IPS DF 4.7 (cell line): ENCODE measurements at regions not wholly inside any gene's neighbourhood (a gene's known extent, or its start where the extent isn't known, plus 50 kb on each side); places are given as distances from the start of the nearest gene placed in this dataset.
"Not testable (repeated sequence)": the region's sequence is repeated elsewhere in the genome, so short reads cannot be mapped to it uniquely, and the experiment has no call there.

ENCODE experiments used
- DNase-seq: peaks from one replicate; pipeline ENCODE4 v3.0.0-alpha.2; 2013; ENCODE audit warnings: low spot score; ENCODE audit errors: extremely low read depth

- not testable (repeated sequence) for DNase-seq
Measured at GRCh38 chr15:84409357-84409756, 173.8 kb downstream of the GOLGA6L4 start.

DNA sequence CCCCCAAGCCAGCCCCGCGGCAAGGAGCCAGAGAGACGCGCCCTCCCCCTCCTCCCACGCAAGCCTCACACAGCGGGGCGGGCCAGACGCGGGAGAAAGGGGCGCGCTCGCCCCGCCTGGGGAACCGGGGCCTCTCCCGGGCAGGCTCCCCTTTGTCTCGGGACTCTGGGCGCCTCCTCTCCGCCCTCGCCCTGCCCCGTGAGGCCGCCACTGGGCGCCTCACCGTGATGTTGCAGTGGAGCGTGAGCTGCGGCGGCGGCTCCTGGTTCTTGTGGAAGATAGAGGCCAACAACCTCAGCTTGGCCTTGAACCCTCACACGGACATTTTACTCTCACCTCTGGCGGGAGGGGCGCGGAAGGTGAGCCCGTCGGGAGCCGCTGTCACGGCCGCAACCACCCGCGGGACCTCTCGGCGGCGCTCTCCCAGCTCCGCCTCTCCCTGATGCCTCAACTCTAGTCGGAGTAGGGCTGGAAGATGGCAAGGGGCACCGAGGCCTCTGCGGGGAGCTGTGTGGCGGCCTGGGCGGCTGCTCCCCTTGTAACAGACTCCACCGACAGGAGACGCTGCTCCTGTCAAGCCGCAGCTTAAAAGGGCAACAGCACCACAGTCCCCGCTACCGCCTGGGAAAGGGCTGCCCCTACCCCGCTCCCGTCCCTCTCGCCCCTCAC is 179.2 kb upstream of the ZSCAN2 start:
- DNase-seq: not testable (repeated sequence)

GRCh38 chr15:84425327-84425726 is 175.5 kb upstream of the ZSCAN2 start:
- not testable (repeated sequence) for DNase-seq

GRCh38 chr15:84473305-84473877 is 127.4 kb upstream of the ZSCAN2 start:
- not testable (repeated sequence) for DNase-seq

- DNase-seq: not testable (repeated sequence)
Measured at GRCh38 chr15:84476364-84477033, 124.3 kb upstream of the ZSCAN2 start.

GRCh38 chr15:84477550-84477949 is 123.3 kb upstream of the ZSCAN2 start:
- not testable (repeated sequence) for DNase-seq

DNA sequence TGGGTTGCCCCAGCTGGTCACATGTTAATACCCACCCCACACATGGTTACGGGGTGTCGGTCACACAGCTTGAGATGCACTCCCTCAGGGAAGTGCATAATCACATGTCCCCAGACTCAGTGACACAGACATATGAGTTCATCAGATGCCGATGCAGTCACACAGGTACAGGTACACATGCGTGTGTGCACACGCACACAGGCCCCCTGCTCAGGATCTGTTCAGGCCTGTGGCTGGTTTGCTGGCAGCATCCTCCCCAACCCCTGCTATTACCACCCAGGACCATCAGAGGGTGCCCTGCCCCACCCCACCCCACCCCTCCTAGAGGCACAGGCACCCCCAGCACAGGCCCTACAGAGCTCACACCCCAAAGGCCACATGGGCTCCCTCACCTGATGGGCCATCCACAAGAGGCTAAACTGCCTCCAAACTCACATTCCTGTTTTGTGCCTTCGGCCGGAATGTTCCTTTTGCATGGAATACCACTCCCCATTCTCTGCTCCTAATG is 120.6 kb upstream of the ZSCAN2 start:
- not testable (repeated sequence) for DNase-seq

GRCh38 chr15:84483859-84484258 is 117.0 kb upstream of the ZSCAN2 start:
- not testable (repeated sequence) for DNase-seq

GRCh38 chr15:84500165-84500889 is 100.5 kb upstream of the ZSCAN2 start:
- not testable (repeated sequence) for DNase-seq

DNA sequence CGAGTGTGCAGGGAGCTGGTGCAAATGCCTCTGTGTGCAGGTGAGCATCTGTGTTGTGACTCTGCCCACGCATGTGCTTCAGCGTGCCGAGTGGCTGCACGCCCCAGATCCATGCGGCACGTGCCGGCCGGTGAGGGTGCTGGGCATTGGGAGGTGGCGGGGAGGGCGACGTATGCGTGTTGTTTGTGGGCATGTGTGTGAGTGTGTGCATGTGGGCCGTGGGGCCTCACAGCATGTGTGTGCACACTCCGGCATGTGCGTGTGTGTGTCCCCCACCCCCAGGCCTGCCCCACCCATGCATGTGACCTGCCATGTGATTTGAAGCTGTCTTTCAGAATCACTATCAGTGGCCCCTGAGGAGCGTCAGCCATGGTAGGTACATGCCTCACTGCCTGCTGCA is 97.7 kb upstream of the ZSCAN2 start:
- not testable (repeated sequence) for DNase-seq

GRCh38 chr15:84505552-84505951 is 95.3 kb upstream of the ZSCAN2 start:
- DNase-seq: not testable (repeated sequence)

- not testable (repeated sequence) for DNase-seq
Measured at GRCh38 chr15:84512324-84512723, 88.5 kb upstream of the ZSCAN2 start.

GRCh38 chr15:84516773-84517172 is 84.0 kb upstream of the ZSCAN2 start:
- peak; percentile 41 for DNase-seq

DNA sequence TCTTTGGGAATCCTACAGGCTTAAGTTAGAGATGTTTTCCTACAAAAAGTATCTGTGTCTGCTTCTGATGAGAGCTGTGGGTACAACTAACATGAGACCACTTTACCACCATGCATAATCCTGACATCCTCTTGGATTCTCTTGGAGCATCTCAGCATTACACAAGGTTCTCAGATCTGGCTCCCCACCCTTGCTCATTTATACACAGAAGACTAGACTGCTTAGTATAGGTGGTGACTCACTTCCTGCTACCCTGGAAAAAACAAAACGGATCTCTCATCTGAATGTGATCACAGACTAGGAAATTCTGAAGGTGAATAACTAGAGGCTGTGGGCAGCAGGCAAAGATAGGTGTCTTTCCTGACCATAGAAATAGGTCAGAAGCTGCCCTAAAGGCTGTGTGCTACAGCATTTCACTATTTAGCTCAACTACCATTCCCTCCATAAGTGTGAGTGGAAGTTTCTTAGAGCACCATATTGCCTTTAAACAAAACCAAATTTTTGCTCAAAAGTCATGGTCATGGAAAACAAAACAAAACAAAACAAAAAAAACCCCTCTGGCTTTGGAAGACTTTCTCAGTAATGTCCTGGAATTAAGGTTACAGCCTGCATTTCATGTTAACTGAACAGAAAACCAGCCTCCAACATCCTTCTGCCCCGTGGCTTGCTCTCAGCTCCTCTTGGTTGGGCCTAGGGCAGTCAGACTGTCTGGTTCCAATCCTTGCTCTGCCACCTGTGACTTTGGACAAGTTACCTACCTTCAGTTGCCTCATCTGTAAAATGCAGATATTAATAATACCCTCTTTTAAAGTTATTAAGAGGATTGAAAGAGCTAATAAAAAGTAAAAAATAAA is 75.1 kb upstream of the ZSCAN2 start:
- DNase-seq: not testable (repeated sequence)

DNA sequence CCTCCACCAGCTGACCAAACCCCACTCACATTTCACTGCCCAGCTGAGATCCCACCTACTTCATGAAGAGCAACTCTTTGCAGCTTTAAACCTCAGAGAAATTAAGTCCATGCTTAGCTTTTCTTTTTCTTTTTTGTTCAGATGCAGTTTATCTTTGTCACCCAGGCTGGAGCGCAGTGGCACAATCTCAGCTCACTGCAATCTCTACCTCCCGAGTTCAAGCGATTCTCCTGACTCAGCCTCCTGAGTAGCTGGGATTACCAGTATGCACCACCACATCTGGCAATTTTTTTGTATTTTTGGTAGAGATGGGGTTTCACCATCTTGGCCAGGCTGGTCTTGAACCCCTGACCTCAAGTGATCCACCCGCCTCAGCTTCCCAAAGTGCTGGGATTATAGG is 70.1 kb upstream of the ZSCAN2 start:
- DNase-seq: not testable (repeated sequence)

DNA sequence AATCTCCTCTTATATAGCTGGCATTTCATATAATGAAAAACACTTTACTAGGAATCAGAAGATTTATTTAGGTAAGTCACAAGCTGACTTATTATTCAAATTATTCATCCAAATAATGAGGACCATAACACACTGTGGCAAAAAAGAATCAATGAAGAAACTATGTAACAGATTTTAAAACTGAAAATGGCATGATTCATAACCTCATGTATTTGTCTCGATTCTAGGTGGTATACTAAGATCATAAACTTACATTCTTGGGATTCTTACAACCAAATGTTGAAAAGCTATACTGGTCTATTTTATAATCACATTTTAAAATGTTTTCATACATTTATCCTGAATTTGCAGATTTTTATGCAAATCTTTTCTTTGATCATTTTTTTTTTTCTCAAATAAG is 69.6 kb upstream of the ZSCAN2 start:
- DNase-seq: not testable (repeated sequence)

DNA sequence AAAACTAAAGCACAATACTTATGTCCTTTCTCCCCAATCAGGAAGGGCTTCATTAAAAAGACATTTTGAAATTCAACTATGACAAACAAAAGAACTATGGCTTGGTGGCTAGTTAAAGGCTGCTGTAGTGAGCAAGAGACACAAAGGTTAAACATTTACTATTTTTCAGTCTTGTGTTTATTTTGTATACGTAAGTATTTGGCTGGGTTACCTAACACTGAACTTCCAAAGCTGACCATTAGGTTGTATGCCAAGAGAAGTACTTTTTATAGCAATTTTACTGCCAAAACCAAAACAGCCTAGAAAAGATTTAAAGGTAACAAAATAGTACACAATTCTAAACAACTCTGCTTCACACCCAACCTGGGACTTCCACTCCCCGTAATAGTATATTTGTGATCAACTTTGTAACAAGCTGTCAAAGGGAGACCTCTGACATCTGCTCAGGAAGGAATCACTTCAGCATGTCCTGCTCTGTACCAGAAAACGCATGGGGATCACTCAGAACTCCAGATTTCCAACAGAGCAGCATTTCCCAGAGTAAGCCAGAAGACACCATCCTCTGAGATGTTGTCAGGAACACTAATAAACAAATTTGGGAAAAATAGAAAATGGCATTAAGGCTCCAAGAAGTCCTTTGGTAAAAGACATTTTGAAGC is 69.0 kb upstream of the ZSCAN2 start:
- DNase-seq: not testable (repeated sequence)

DNA sequence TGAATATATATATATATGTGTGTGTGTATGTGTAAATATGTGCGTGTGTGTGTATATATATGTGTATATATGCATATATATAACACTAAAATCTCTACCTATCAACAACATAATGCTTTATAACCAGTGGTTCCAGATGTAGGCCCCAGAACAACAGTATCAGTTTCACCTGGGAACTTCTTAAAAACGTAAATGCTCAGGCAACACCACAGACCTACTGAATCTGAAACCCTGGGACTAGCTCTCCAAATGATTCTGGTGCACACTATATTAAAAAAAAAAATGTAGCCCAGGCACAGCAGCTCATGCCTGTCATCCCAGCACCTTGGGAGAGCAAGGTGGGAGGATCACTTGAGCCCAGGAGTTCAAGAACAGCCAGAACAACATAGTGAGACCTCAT is 67.1 kb upstream of the ZSCAN2 start:
- not testable (repeated sequence) for DNase-seq

GRCh38 chr15:84534561-84535235 is 66.1 kb upstream of the ZSCAN2 start:
- not testable (repeated sequence) for DNase-seq

GRCh38 chr15:84536181-84536580 is 64.6 kb upstream of the ZSCAN2 start:
- not testable (repeated sequence) for DNase-seq
